ENCODE measurements at regions not wholly inside any gene's neighbourhood (a gene's known extent, or its start where the extent isn't known, plus 50 kb on each side); places are given as distances from the start of the nearest gene placed in this dataset.

DNA sequence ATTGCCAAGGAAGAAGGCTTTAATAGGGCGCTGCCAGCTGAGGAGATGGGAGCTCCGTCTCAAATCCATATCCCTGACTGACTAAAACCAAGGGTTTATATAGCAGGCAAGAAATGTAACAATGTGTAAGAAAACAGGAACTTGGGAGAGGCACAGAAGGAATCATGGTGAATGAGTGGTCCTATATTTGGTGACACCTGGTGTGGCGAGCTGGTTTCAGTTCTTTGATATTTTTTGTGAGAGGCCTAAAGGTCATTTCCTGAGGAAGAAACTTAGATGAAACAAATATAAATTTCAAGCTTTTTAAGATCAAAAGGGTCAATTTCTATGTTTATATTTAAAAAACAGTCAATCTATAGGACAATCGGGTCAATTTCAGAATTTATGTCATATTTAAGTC, 826.3 kb downstream of the SLITRK6 start:
- TF ChIP-seq EZH2 (IDR thresholded peaks at IDR 0.05) (no peak), POLR2AphosphoS5 (IDR thresholded peaks at IDR 0.05; ENCODE audit: borderline replicate concordance, low read depth, low read length) (no peak), FOXP2 (optimal IDR thresholded peaks at IDR 0.05; ENCODE audit: control extremely low read depth, extremely low read length, insufficient read depth) (no peak)
